HG03342 (cell line): ENCODE measurements at regions not wholly inside any gene's neighbourhood (a gene's known extent, or its start where the extent isn't known, plus 50 kb on each side); places are given as distances from the start of the nearest gene placed in this dataset.

Experiments used
- ATAC-seq: cut with Tn5 transposase; IDR thresholded peaks from one replicate; pipeline ENCODE4 v1.9.1; 2021; ENCODE audit warnings: mild to moderate bottlenecking, moderate library complexity; ENCODE audit not compliant: unreplicated experiment

DNA sequence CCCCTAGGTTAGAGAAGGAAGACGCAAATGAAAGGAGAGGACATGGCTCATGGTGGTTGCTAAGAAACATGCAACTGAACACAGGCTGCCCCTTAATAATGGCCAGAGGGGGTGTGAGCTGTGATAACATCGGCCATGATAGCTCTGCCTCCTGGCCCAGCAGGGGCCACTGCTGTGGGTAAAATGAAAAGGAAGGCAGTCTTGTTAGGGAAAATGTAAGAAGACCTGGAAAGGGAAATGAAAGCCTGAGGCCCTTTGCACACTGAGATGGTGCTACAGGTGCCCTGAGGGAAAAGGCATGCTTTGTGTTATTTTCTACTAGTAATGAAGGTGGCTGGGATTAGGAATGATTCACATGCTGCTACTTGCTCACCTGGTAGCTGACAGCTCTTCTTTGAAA, 123.6 kb upstream of the MID1 start:
- ATAC-seq, result no peak

DNA sequence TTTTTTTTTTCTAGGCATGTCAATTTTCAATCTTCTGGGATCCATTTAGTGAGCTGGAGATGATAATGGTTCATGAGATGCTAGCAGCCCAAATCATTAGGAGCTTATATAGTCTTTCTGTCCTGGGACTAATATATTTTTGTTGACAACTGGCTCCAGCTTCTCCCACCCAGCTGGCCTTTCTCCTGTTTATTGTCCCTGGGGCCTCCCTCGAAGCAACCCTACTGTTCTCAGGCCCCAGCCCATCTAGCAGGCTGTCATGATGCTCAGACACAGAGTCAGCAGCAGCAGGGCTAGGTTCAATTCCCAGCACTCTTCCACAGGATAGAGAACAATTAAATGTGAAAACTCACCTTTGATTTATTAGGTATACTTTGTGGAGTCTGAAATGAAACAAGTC, 127.6 kb upstream of the MID1 start:
- no peak for ATAC-seq

- ATAC-seq, result no peak
Measured at GRCh38 chrX:10749113-10749512, 128.7 kb upstream of the MID1 start.

GRCh38 chrX:10750581-10750980, 130.2 kb upstream of the MID1 start:
- no peak for ATAC-seq

- no peak for ATAC-seq
Measured at GRCh38 chrX:10753116-10753515, 132.7 kb upstream of the MID1 start.

DNA sequence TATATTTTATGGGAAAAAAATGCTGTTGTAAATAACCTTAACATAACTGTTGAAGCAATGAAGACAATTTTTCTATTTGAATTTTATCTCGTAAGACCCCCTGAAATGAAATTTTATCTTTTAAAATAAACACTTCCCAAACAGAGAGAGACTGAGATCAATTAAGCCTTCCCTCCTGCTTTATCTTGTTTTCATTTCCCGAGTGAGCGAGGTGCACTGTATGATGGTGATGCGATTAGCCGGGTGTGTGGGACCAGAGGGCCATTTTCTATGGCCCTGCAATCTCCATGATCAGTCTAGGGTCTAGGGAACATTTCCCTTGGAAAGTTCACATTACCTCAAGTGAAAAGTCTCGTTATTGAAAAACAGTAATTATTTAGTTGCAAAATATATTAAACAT, 134.1 kb upstream of the MID1 start:
- ATAC-seq, result no peak

GRCh38 chrX:10755439-10756334, 135.3 kb upstream of the MID1 start:
- no peak for ATAC-seq

DNA sequence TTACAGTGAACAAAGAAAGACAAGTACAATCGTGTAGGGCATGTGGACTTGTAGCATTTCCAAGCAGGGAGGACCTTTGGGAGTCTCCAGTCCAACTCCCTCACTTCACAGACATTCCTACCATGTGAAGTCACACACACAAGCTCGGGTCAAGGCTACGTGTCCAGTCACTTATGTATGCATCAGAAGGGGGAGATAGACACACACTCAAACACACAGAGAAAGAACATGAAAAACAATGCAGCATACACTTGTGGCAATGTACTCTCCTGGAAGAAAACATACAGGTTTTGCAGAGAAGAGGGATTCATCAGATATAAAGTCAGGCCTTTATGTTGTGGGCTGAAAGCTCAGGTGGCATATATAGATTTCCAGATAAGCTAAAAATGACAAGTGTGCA, 136.1 kb upstream of the MID1 start:
- ATAC-seq, result no peak

GRCh38 chrX:10759141-10759799, 138.9 kb upstream of the MID1 start:
- no peak for ATAC-seq

- no peak for ATAC-seq
Measured at GRCh38 chrX:10761447-10761846, 141.1 kb upstream of the MID1 start.

DNA sequence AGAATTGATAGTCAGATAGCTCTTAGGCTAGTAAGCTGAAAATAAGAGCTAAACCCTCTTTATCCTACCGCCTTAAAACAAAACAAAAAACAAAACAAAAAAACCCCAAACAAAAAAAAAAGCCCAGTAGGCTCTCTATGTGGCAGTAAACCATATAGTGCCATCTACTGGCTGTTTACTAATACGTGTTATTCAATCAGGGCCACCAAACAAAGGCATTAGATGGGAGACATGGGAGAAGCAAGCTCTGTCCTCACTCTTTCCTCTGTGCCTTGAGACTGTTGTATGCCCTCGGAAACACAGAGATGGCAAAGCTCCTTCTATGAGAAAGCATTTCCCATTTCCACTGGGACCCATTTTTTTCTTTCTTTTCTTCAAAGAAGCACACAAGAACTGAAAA, 148.8 kb upstream of the MID1 start:
- ATAC-seq, result peak; percentile 73

DNA sequence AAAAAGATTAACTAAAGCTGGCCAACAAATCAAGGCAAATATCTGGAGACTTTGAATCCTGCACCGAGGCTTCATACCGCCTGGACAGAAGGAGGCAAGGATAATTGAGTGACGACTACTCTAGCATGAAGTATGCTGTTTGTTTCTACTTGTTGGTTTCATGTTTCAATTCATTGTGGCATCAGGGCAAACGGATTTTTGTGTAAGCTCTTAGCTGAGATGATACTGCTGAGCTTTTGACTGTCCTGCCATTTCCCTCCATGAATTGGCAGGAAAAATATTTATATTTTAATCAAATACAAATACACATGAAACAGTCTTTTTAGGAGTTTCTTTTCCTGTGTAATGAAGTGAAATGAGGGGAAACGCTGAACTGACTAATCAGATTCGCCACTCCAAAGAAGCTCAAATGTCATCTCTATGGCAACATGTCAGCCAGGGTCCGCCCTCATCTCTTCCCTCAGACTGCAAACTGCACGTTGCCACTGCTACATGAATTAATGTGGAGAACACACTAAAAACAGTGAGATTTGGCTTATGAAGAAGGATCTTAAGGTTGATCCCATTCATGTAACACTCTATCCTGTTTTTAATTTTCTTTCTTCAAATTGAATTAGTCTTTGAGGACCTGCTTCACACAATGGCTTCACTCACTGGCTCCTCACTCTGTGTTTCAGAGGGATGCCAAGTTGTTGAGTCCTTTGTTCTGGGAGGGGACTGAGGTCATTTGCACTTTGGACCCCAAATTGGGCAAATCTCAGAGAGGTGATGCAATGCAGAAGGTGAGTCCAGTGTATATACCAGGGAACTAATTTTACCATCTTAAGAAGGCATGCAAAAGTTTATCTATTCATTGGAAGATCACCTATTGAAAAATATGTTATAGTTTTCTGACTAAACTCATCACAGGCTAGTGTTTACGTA, 149.6 kb upstream of the MID1 start:
- no peak for ATAC-seq

GRCh38 chrX:10773318-10773717, 152.9 kb upstream of the MID1 start:
- no peak for ATAC-seq

DNA sequence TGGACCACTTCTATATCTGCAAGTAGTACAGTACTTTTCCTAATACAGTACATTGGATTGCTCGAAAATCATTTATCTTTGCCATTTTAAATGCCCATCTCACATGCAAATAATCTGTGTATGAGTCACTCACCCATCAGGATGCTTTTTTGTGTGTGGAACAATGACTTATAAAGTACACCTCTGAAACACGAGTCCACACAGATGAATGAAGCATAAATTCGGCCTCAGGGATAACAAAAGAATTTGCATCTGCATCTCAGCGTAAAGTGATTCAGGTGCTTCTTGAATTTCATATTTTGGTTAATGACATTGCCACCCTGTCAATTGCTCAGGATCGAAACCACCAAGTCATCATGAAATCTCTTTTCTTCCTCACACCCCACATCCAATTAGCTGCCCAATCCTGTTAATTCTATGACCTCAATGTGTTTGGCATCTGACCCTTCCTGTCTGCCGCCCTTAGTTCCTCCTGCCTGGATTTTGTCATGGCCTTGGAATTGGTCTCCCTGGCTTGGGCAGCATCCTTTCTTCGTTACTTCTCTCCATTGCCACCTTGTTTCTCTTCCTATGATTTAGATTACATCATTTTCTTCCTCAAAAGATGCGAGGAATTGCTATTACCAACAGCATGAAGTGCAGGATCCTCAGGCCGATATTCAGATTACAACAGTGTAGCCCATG, 161.6 kb upstream of the MID1 start:
- ATAC-seq, result no peak

GRCh38 chrX:10783451-10783995, 163.1 kb upstream of the MID1 start:
- ATAC-seq, result no peak

DNA sequence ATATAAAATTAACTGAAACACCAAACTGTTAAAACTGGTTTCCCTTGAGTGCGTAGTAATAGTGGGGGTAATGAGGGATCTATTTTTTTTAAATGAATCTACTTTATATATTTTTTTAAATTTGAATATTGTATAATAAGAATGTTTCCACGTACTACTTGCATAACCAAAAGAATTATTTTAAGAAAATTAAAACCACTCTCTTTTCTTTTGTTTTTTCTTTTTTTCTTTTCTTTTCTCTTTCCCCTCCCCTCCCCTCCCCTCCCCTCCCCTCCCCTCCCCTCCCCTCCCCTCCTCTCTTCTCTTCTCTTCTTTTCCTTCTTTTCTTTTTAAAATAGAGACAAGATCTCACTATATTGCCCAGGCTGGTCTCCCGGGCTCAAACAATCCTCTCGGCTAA, 166.9 kb upstream of the MID1 start:
- no peak for ATAC-seq

- no peak for ATAC-seq
Measured at GRCh38 chrX:10794203-10794630, 173.8 kb upstream of the MID1 start.

- ATAC-seq, result no peak
Measured at GRCh38 chrX:10795721-10796120, 175.3 kb upstream of the MID1 start.

- ATAC-seq, result no peak
Measured at GRCh38 chrX:10797466-10797865, 177.1 kb upstream of the MID1 start.

DNA sequence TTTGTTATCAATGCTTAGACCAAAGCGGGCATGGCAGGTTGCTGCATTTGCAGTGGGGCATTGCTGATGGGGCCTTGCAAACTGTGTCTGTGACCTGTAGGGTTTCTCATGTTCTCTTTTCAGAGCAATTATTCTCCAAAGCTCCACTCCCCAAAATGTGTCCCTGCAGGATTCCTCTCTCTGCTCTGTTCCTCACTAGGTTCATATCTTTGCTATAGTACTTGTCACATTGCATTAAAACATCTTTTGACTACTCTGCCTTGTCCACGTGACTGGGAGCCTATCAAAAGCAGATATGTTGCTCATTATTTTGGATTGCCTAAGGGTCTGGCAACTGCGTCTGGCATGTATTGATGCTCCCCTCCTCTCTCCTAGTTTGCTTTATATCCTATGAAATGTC, 177.7 kb upstream of the MID1 start:
- ATAC-seq, result no peak
